H9 (cell line): ENCODE measurements at regions not wholly inside any gene's neighbourhood (a gene's known extent, or its start where the extent isn't known, plus 50 kb on each side); places are given as distances from the start of the nearest gene placed in this dataset.

Experiments
- DNase-seq: peaks from one replicate; pipeline ENCODE4 v3.0.0-alpha.2; 2017
- H2AFZ ChIP-seq: one replicate; pipeline ENCODE4 v1.6.1; 2013; ENCODE audit warnings: mild to moderate bottlenecking, low read length, control low read depth, moderate library complexity
- H2AK5ac ChIP-seq: 2 replicates; pipeline ENCODE4 v1.6.1; 2013; ENCODE audit warnings: low read length, control low read depth, mixed read lengths; ENCODE audit not compliant: insufficient read length
- H2BK120ac ChIP-seq: one replicate; pipeline ENCODE4 v1.6.1; 2013; ENCODE audit warnings: low read depth, mild to moderate bottlenecking, low read length, control low read depth, inconsistent platforms; ENCODE audit not compliant: poor library complexity, severe bottlenecking
- H2BK12ac ChIP-seq: 2 replicates; pipeline ENCODE4 v1.6.1; 2013; ENCODE audit warnings: low read length, control low read depth, mixed read lengths, low read depth; ENCODE audit not compliant: insufficient read length
- H2BK15ac ChIP-seq: 2 replicates; pipeline ENCODE4 v1.6.1; 2013; ENCODE audit warnings: low read depth, low read length, control low read depth
- H2BK20ac ChIP-seq: one replicate; pipeline ENCODE4 v1.6.1; 2013; ENCODE audit warnings: low read depth, mild to moderate bottlenecking, low read length, control low read depth, inconsistent platforms; ENCODE audit not compliant: poor library complexity, severe bottlenecking
- H2BK5ac ChIP-seq: 2 replicates; pipeline ENCODE4 v1.6.1; 2013; ENCODE audit warnings: low read length, control low read depth, mixed read lengths; ENCODE audit not compliant: insufficient read length
- H3K14ac ChIP-seq: 2 replicates; pipeline ENCODE4 v1.6.1; 2013; ENCODE audit warnings: low read length, control low read depth; ENCODE audit not compliant: insufficient read depth
- H3K18ac ChIP-seq: 2 replicates; pipeline ENCODE4 v1.6.1; 2013; ENCODE audit warnings: low read depth, mild to moderate bottlenecking, mixed read lengths, low read length, control low read depth; ENCODE audit not compliant: insufficient read length
- H3K23ac ChIP-seq: 2 replicates; pipeline ENCODE4 v1.6.1; 2013; ENCODE audit warnings: low read length, control low read depth, mixed read lengths, low read depth; ENCODE audit not compliant: insufficient read length
- H3K23me2 ChIP-seq: 2 replicates; pipeline ENCODE4 v1.6.1; 2013; ENCODE audit warnings: low read depth, mild to moderate bottlenecking, mixed read lengths, low read length, control low read depth; ENCODE audit not compliant: insufficient read length, poor library complexity, severe bottlenecking
- H3K27ac ChIP-seq: 2 replicates; pipeline ENCODE4 v1.5.1; 2013; ENCODE audit warnings: low read length, control low read depth, mixed read lengths, low read depth; ENCODE audit not compliant: insufficient read length
- H3K27me3 ChIP-seq: 2 replicates; pipeline ENCODE4 v1.6.1; 2013; ENCODE audit warnings: low read length, control low read depth, inconsistent platforms; ENCODE audit not compliant: insufficient read depth
- H3K4ac ChIP-seq: 2 replicates; pipeline ENCODE4 v1.6.1; 2013; ENCODE audit warnings: low read depth, mild to moderate bottlenecking, control low read depth, inconsistent platforms, low read length, moderate library complexity
- H3K4me1 ChIP-seq: 2 replicates; pipeline ENCODE4 v1.6.1; 2013; ENCODE audit warnings: low read length, control low read depth, inconsistent platforms; ENCODE audit not compliant: insufficient read depth
- H3K4me2 ChIP-seq: 2 replicates; pipeline ENCODE4 v1.6.1; 2013; ENCODE audit warnings: low read length, control low read depth, mixed read lengths; ENCODE audit not compliant: insufficient read length, insufficient read depth
- H3K56ac ChIP-seq: 2 replicates; pipeline ENCODE4 v1.6.1; 2013; ENCODE audit warnings: low read depth, mild to moderate bottlenecking, mixed read lengths, low read length, control low read depth; ENCODE audit not compliant: insufficient read length
- H3K79me1 ChIP-seq: 2 replicates; pipeline ENCODE4 v1.6.1; 2013; ENCODE audit warnings: low read depth, mild to moderate bottlenecking, moderate library complexity, low read length, control low read depth, inconsistent platforms; ENCODE audit not compliant: insufficient read depth, poor library complexity, severe bottlenecking
- H3K79me2 ChIP-seq: 2 replicates; pipeline ENCODE4 v1.6.1; 2013; ENCODE audit warnings: low read length, control low read depth, inconsistent platforms; ENCODE audit not compliant: insufficient read depth
- H3K9ac ChIP-seq: 2 replicates; pipeline ENCODE4 v1.6.1; 2013; ENCODE audit warnings: low read length, control low read depth, mixed read lengths; ENCODE audit not compliant: insufficient read length; ENCODE audit errors: extremely low read depth
- H3K9me3 ChIP-seq: one replicate; pipeline ENCODE4 v1.6.1; 2013; ENCODE audit warnings: low read depth, low read length, inconsistent platforms; ENCODE audit not compliant: control insufficient read depth
- H3T11ph ChIP-seq: one replicate; pipeline ENCODE4 v1.6.1; 2013; ENCODE audit warnings: mild to moderate bottlenecking, low read length, control low read depth, inconsistent platforms
- H4K20me1 ChIP-seq: one replicate; pipeline ENCODE4 v1.6.1; 2013; ENCODE audit not compliant: control insufficient read depth, insufficient read length, insufficient read depth
- H4K5ac ChIP-seq: 2 replicates; pipeline ENCODE4 v1.6.1; 2013; ENCODE audit warnings: low read depth, mild to moderate bottlenecking, mixed read lengths, low read length, control low read depth; ENCODE audit not compliant: insufficient read length
- H4K8ac ChIP-seq: replicated peaks from 2 replicates; pipeline ENCODE4 v1.6.1; 2013; ENCODE audit warnings: low read length, control low read depth, mixed read lengths, low read depth; ENCODE audit not compliant: insufficient read length
- H4K91ac ChIP-seq: 2 replicates; pipeline ENCODE4 v1.6.1; 2013; ENCODE audit warnings: low read depth, mild to moderate bottlenecking, moderate library complexity, mixed read lengths, low read length, control low read depth; ENCODE audit not compliant: insufficient read length
- H3K27ac Mint-ChIP-seq, 3 experiments: 2 replicates in 2 of 3; 3 replicates in 1 of 3; pipeline ENCODE4 v1.8.0; 2020 to 2021; ENCODE audit warnings: mixed read lengths in 3 of 3, mild to moderate bottlenecking in 1 of 3, moderate library complexity in 1 of 3
- H3K27me3 Mint-ChIP-seq: 2 replicates; pipeline ENCODE4 v1.8.0; 2021; ENCODE audit warnings: low read depth, mild to moderate bottlenecking, moderate library complexity, mixed read lengths
- H3K36me3 Mint-ChIP-seq, 3 experiments: 2 replicates in 2 of 3; 3 replicates in 1 of 3; pipeline ENCODE4 v1.8.0; 2020 to 2021; ENCODE audit warnings: low read depth in 3 of 3, mixed read lengths in 3 of 3; ENCODE audit not compliant: insufficient read depth in 1 of 3
- H3K4me1 Mint-ChIP-seq, 2 experiments: 2 replicates each; pipeline ENCODE4 v1.8.0; 2020; ENCODE audit warnings: mixed read lengths in 2 of 2
- H3K4me3 Mint-ChIP-seq, 2 experiments: 2 replicates in 1 of 2; 3 replicates in 1 of 2; pipeline ENCODE4 v1.8.0; 2020 to 2021; ENCODE audit warnings: mild to moderate bottlenecking in 2 of 2, mixed read lengths in 2 of 2, moderate library complexity in 1 of 2
- H3K9me3 Mint-ChIP-seq, 2 experiments: 2 replicates in 1 of 2; 3 replicates in 1 of 2; pipeline ENCODE4 v1.8.0; 2020; ENCODE audit warnings: mild to moderate bottlenecking in 2 of 2, mixed read lengths in 2 of 2, moderate library complexity in 1 of 2
- CTCF ChIP-seq: fragments of 200-600 bp; sonication (generic); conservative IDR thresholded peaks from 3 replicates; pipeline ENCODE4 v1.8.0; 2021; ENCODE audit warnings: antibody characterized with exemption, mild to moderate bottlenecking
- WGBS: extraction: QIAGEN DNeasy Blood & Tissue Kit; methylation state at CpG from one replicate; pipeline ENCODE4 v1.1.7; 2013; ENCODE audit warnings: missing lambda C conversion rate, low lambda C conversion rate, mixed read lengths; ENCODE audit not compliant: insufficient read length; ENCODE audit errors: extremely low coverage; 5-methylcytosine and 5-hydroxymethylcytosine counted together

- no peak for TF ChIP-seq CTCF
- Histone ChIP-seq H3K23ac (no peak overlapping the region), H2BK15ac (no peak overlapping the region), H2BK120ac (no peak overlapping the region), H3K4ac (no peak overlapping the region), H3K56ac (no peak overlapping the region), H3K14ac (no peak overlapping the region), H4K8ac (no peak overlapping the region), H3K4me1 (no peaks in the 10 kb centered on the region), H2BK20ac (no peak overlapping the region), H4K20me1 (no peaks in the 10 kb centered on the region), H2AK5ac (no peak overlapping the region), H3K18ac (no peak overlapping the region), H2BK5ac (no peak overlapping the region), H4K91ac (no peak overlapping the region), H4K5ac (no peak overlapping the region), H3K27me3 (no peaks in the 10 kb centered on the region), H2AFZ (no peak overlapping the region), H3T11ph (no peak overlapping the region), H3K27ac (no peak overlapping the region), H3K9ac (no peak overlapping the region), H3K9me3 (no peaks in the 10 kb centered on the region), H3K79me1 (no peaks in the 10 kb centered on the region), H3K23me2 (no peaks in the 10 kb centered on the region), H3K79me2 (no peaks in the 10 kb centered on the region), H2BK12ac (no peak overlapping the region), H3K4me2 (no peak overlapping the region)
- Mint-ChIP-seq H3K36me3 (peaks cover 0 to 2% (median 0%) of the 10 kb centered on the region in 3 experiments; a peak in 3 of 7 replicates), H3K4me1 (no peaks in the 10 kb centered on the region), H3K4me3 (no peak overlapping the region), H3K9me3 (peaks cover 0 to 3% of the 10 kb centered on the region in 2 experiments; a peak in 2 of 5 replicates), H3K27me3 (peaks cover 2% of the 10 kb centered on the region), H3K27ac (no peak overlapping the region)
- DNase-seq, result no peak
- WGBS, result no CpG with 5 or more reads among the region's 5 CpGs
These were observed 78.1 kb downstream of the QDPR start for GRCh38 chr4:17433827-17434226.
